Astrocyte of the spinal cord (primary cell): ENCODE measurements at regions not wholly inside any gene's neighbourhood (a gene's known extent, or its start where the extent isn't known, plus 50 kb on each side); places are given as distances from the start of the nearest gene placed in this dataset.

Experiments used
- DNase-seq: peaks from one replicate; pipeline ENCODE4 v3.0.0; 2011; ENCODE audit warnings: low read depth, low spot score
- H3K4me3 ChIP-seq: 2 replicates; pipeline ENCODE4 v1.5.1; 2011; ENCODE audit warnings: low read depth, mild to moderate bottlenecking, low read length, moderate library complexity
- in situ Hi-C: cut with HindIII; loops from 2 replicates; pipeline ENCODE4 v1.10.0; 2017; ENCODE audit warnings: low sequenced_read_pairs
- TF ChIP-seq, protein P1 (sequence below): IDR thresholded peaks from 2 replicates; pipeline ENCODE4 v1.5.1; 2012; ENCODE audit warnings: low read depth, mild to moderate bottlenecking, low read length, inconsistent platforms

DNA sequence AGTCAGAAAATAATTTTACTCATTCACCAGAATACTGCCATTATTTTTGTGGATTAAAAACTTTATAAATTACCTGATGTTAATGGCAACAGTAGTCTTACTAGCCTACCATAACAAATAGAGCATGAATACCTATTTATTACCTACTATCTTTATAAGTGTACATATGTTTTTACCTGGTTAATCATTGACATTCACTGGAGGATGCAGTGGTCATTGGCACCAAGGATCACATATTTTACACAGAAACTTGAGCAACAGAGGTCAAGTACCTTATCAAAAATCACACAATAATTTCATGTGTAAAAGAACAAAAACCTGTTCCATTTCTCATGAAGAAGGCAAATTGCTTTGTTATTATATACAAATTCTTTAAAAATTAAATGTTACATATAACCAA lies 1284.9 kb upstream of the NCAM2 start:
- in situ Hi-C loops: no loop called here
- TF ChIP-seq, protein P1, sequence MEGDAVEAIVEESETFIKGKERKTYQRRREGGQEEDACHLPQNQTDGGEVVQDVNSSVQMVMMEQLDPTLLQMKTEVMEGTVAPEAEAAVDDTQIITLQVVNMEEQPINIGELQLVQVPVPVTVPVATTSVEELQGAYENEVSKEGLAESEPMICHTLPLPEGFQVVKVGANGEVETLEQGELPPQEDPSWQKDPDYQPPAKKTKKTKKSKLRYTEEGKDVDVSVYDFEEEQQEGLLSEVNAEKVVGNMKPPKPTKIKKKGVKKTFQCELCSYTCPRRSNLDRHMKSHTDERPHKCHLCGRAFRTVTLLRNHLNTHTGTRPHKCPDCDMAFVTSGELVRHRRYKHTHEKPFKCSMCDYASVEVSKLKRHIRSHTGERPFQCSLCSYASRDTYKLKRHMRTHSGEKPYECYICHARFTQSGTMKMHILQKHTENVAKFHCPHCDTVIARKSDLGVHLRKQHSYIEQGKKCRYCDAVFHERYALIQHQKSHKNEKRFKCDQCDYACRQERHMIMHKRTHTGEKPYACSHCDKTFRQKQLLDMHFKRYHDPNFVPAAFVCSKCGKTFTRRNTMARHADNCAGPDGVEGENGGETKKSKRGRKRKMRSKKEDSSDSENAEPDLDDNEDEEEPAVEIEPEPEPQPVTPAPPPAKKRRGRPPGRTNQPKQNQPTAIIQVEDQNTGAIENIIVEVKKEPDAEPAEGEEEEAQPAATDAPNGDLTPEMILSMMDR: no peak
- no peak for DNase-seq
- no peak overlapping the region for H3K4me3 ChIP-seq

DNA sequence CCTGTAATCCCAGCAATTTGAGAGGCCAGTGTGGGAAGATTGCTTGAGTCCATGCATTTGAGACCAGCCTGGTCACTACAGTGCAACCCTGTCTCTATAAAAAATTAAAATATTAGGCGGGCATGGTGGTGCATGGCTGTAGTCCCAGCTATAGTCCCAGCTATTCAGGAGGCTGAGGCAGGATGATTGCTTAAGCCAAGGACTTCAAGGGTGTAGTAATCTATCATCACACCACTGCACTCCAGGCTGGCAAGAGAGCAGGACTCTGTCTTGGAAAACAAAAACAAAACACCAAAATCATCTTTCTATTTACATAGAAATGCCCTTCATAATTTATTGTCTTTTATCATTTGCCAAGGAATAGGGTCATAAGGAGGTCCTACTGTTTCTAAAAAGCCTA lies 1274.1 kb upstream of the NCAM2 start:
- no peak for DNase-seq
- H3K4me3 ChIP-seq: no peak overlapping the region
- in situ Hi-C loops: no loop called here
- TF ChIP-seq, protein P1: no peak

DNA sequence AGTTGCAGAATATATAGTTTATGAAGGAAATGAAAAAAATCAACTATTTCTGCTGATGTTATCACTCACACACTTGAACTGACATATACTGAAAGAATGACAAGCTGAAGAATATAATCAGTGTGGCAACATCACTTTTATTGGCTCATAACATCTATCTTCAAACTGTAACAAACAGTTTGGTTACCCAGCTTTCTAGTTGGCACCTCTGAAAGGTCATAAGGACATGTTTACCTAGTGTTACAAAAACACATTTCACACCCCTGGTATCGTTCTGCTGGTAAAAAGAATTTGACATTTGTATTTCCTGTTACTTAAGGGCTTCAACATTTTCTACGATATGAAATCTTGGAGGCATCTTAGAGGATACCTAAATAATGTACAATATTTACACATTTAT lies 1267.0 kb upstream of the NCAM2 start:
- TF ChIP-seq, protein P1: no peak
- DNase-seq: no peak
- in situ Hi-C loops: no loop called here
- no peak overlapping the region for H3K4me3 ChIP-seq

DNA sequence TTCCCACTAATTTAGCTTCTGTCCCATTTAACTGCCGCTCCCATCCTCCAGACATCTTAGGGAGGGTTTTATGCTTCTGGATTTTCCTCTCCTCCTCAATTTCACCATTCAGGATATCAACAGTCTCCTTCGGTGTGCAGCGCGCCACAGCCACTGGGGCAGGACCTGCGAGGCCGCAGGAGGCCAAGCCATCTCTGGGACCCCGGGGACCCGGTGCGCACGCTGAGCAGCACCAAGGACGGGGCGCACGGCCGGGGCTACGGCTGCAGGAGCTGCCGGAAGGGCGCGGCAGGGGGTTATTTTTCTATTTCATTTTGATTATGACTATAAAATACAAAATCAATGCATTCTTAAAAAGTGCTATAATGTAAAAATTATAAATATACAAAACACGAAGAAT lies 1238.4 kb upstream of the NCAM2 start:
- TF ChIP-seq, protein P1: no peak
- in situ Hi-C loops: no loop called here

DNA sequence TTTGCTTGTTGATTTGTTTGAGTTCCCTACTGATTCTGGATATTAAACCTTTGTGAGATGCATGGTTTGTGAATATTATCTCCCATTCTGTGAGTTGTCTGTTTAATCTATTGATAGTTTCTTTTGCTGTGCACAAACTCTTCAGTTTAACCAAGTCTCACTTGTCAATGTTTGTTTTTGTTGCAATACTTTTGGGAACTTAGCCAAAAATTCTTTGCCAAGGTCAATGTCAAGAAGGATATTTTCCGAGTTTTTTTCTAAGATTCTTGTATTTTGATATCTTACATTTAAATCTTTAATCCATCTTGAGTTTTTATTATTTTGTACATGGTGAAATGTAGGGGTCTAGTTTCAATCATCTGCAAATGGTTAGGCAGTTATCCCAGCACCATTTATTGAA lies 1230.7 kb upstream of the NCAM2 start:
- DNase-seq: no peak
- in situ Hi-C loops: no loop called here

More for the DNA sequence above, 1238.4 kb upstream of the NCAM2 start:
- DNase-seq: no peak
- H3K4me3 ChIP-seq: no peak overlapping the region

DNA sequence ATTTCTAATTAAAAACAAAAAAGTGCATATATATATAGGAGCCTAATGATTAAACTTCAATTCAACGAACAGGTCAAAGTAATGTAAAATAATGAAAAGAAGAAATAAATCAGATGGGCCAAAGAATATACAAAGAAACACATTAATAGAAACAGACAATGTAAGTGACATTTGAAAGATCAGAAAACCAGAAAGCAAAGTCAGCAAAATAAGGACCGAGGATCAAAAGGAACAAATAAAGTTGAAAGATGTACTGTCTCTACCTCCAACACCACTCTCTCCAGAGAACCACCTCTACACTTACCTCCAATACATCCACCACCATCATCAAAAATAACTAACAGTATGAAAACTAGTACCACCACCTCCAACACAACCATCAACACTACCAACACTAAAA lies 1226.3 kb upstream of the NCAM2 start:
- TF ChIP-seq, protein P1: no peak
- no peak overlapping the region for H3K4me3 ChIP-seq
- in situ Hi-C loops: no loop called here
- DNase-seq: no peak

More for the DNA sequence above, 1230.7 kb upstream of the NCAM2 start:
- TF ChIP-seq, protein P1: no peak
- H3K4me3 ChIP-seq: no peak overlapping the region

DNA sequence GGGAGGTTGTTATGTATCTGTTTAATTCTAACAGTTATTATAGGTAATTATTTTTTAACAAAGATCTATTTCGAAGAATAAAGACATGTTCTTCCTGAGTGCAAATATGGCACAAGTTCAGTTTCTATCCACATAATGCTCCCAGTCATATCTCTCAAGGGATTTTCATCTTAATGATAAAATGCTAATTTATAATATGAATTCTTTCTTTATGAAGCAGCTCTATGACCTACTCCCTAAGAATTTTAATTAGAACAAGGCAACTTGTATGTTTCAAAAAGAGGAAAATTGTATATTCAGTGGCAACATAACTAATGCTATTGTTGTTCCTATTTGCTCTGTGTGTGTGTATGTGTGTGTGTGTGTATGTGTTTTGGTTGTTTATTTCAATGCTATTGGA lies 1222.1 kb upstream of the NCAM2 start:
- DNase-seq: no peak
- TF ChIP-seq, protein P1: no peak
- in situ Hi-C loops: no loop called here
- H3K4me3 ChIP-seq: no peak overlapping the region
